Heart left ventricle (tissue), 16 donors: ENCODE measurements at regions not wholly inside any gene's neighbourhood (a gene's known extent, or its start where the extent isn't known, plus 50 kb on each side); places are given as distances from the start of the nearest gene placed in this dataset.
A peak's percentile ranks its signal among the peaks of the same experiment; 100 is the strongest.

Experiments used
- ATAC-seq, 4 donors: fragments of 200-7000 bp; cut with Tn5 transposase; one replicate each; pipeline ENCODE4 v1.9.1; 2020 to 2022; ENCODE audit warnings: moderate library complexity in 4 of 4, mild to moderate bottlenecking in 3 of 4, moderate number of reproducible peaks in 1 of 4
- DNase-seq, 5 donors: peaks; one replicate each; pipeline ENCODE4 v3.0.0-alpha.2; 2020
- H3K27ac ChIP-seq, 12 donors: fragments of 200-600 bp; sonication (generic) in 4 of 12; one replicate each; pipeline versions ENCODE4 v1.5.0 to v1.8.0; 2016 to 2022; ENCODE audit warnings: mild to moderate bottlenecking in 2 of 12
- H3K27me3 ChIP-seq, 9 donors: fragments of 200-600 bp; sonication (generic) in 2 of 9; one replicate each; pipeline versions ENCODE4 v1.5.1 to v1.8.0; 2016 to 2022; ENCODE audit warnings: mild to moderate bottlenecking in 3 of 9
- H3K36me3 ChIP-seq, 9 donors: fragments of 200-600 bp; sonication (generic) in 2 of 9; one replicate each; pipeline versions ENCODE4 v1.5.0 to v1.8.0; 2018 to 2022; ENCODE audit warnings: mild to moderate bottlenecking in 2 of 9
- H3K4me1 ChIP-seq, 12 donors: fragments of 200-600 bp; sonication (generic) in 4 of 12; one replicate each; pipeline versions ENCODE4 v1.5.0 to v1.8.0; 2016 to 2022; ENCODE audit warnings: mild to moderate bottlenecking in 3 of 12
- H3K4me3 ChIP-seq, 12 donors: fragments of 200-600 bp; sonication (generic) in 4 of 12; one replicate each; pipeline versions ENCODE4 v1.5.0 to v1.8.0; 2017 to 2022; ENCODE audit warnings: mild to moderate bottlenecking in 9 of 12, moderate library complexity in 4 of 12
- H3K9me3 ChIP-seq, 12 donors: fragments of 200-600 bp; sonication (generic) in 4 of 12; one replicate each; pipeline versions ENCODE4 v1.5.0 to v1.8.0; 2016 to 2022; ENCODE audit warnings: mild to moderate bottlenecking in 1 of 12
- POLR2A ChIP-seq, 2 donors: fragments of 450-650 bp; IDR thresholded peaks; one replicate each; pipeline ENCODE4 v1.6.1; 2017; ENCODE audit warnings: antibody characterized with exemption in 2 of 2, mild to moderate bottlenecking in 2 of 2, moderate library complexity in 2 of 2
- WGBS, 4 donors: extraction: QIAGEN DNeasy Blood & Tissue Kit in 2 of 4; methylation state at CpG; one replicate each; pipeline versions ENCODE4 v1.1.5 to v1.1.7; 2013 to 2018; 5-methylcytosine and 5-hydroxymethylcytosine counted together
- intact Hi-C, 10 donors: fragments of 100-400 bp; cut with DNase I; formaldehyde crosslinking; loops; one replicate each; pipeline versions ENCODE4 v1.11.1 to v1.14.2; 2022
- TF ChIP-seq, protein P1 (sequence below), 12 donors: fragments of 200-600 bp; sonication (generic) in 4 of 12; IDR thresholded peaks; one replicate each; pipeline versions ENCODE4 v1.5.0 to v1.8.0; 2018 to 2022; ENCODE audit warnings: antibody characterized with exemption in 12 of 12, mild to moderate bottlenecking in 5 of 12
- donor health status: ischemic (EF 13 %, LVEDD 7.1; RV severe dilation, severe dysfunction).
- donor health status: healthy with polysubstance abuse.
- donor health status: DM: no; HTN: yes; CAD: no.
- donor health status: DM: no; HTN: no; CAD: no.
- donor health status: ischemic (EF 25% LVEDD 6.9; RV normal size, moderate dysfunction).
- donor health status: ischemic (EF 25% LVEDD 5.7; RV mildly dilated, moderate dysfunction).
- donor health status: healthy.
- donor health status: DM: yes; HTN: yes; CAD: no.
- donor health status: ischemic (EF 35%, LVEDD 5.7; RV mildly dilated, moderate dysfunction).
- donor health status: nonischemic (EF 11% LVEDD 7.7; RV severe dilation, severe dysfunction).
- donor health status: DM: yes; HTN: yes; CAD: no.
- donor health status: PGD.
- donor health status: ischemic (EF 29% LVEDD 5.4; RV normal size, mild dysfunction).
- donor health status: nonischemic (EF 23%, LVEDD 6.1; RV moderate dilation, normal function).

DNA sequence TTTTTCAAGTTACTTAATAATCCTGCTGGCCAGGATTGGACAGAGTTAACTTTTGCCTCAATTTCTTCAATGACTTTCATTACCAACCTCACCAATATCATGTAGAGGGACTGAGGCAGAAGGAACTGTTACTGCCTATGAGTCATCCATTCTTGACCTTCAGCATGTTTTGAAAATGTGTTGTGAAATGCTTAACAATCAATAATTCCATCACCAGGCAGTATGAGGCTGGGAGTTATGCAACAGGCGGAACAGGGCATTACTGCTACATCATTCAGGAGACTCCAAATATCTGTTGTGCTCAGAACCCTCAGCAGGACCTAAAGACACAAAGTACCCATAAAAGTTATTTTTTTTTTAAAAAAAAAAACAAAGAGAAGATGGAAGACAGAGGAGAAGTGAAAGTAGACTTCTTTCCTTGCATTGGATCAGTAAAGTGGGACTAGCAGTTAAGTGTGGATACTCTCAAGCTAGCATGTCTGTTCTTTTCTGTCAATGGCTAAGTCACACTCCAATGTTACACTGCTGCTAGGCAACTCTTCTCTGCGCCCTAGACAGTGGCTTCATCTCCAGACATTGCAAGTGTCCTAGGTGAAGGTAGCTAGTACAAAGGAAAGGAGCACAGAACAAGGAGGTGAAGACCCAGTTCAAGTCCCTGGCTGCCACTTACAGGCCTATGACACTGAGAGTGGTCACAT lies 184.9 kb upstream of the LPP start:
- intact Hi-C loops = loop anchor here in 1 of 10 donors (5.0 kb wide), 1 partner anchor 222 kb away; the partner anchor contains the start of gene BCL6
- H3K36me3 ChIP-seq = no peaks in the 10 kb centered on the region
- DNase-seq = no peak

DNA sequence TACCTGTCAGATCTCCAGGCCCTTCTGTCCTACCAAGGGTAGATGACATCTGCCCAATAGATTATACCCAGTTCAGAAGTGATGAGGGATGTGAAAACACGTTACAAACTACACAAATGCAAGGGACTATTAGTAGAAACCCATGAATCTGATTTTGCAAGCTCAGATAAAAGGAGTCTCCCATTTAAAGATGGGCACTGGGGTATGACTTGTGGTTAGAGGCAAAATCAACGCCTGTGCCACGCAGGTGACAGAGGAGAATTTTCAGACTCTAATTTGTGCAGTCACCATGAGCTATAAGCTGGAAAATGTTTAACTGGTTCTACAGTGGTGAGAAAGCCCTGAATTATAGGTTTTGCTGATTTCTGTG lies 184.4 kb upstream of the LPP start:
- ATAC-seq (no peak), DNase-seq (no peak)
- no peak for TF ChIP-seq POLR2A (IDR thresholded peaks at IDR 0.05)
- TF ChIP-seq, protein P1, sequence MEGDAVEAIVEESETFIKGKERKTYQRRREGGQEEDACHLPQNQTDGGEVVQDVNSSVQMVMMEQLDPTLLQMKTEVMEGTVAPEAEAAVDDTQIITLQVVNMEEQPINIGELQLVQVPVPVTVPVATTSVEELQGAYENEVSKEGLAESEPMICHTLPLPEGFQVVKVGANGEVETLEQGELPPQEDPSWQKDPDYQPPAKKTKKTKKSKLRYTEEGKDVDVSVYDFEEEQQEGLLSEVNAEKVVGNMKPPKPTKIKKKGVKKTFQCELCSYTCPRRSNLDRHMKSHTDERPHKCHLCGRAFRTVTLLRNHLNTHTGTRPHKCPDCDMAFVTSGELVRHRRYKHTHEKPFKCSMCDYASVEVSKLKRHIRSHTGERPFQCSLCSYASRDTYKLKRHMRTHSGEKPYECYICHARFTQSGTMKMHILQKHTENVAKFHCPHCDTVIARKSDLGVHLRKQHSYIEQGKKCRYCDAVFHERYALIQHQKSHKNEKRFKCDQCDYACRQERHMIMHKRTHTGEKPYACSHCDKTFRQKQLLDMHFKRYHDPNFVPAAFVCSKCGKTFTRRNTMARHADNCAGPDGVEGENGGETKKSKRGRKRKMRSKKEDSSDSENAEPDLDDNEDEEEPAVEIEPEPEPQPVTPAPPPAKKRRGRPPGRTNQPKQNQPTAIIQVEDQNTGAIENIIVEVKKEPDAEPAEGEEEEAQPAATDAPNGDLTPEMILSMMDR (IDR thresholded peaks at IDR 0.05) = no peak
- Histone ChIP-seq H3K27ac (no peak overlapping the region), H3K36me3 (no peaks in the 10 kb centered on the region), H3K4me3 (no peak overlapping the region), H3K9me3 (no peaks in the 10 kb centered on the region), H3K27me3 (no peaks in the 10 kb centered on the region), H3K4me1 (peaks cover 0 to 30% (median 5%) of the 10 kb centered on the region in 12 donors)
- intact Hi-C loops = loop anchor here in 1 of 10 donors (5.0 kb wide), 1 partner anchor 222 kb away; the partner anchor contains the start of gene BCL6
- WGBS, 4 donors = 87 to 95% (median 88%) methylated on average over 3 of the region's 3 CpGs

More for the DNA sequence above, 184.9 kb upstream of the LPP start:
- 82 to 93% (median 89%) methylated on average over 2 of the region's 2 CpGs for WGBS, 4 donors
- Histone ChIP-seq H3K4me1 (peaks cover 0 to 33% (median 5%) of the 10 kb centered on the region in 12 donors), H3K27me3 (no peaks in the 10 kb centered on the region), H3K4me3 (no peak overlapping the region), H3K27ac (no peak overlapping the region), H3K9me3 (no peaks in the 10 kb centered on the region)
- TF ChIP-seq, protein P1 (IDR thresholded peaks at IDR 0.05) = no peak
- no peak for TF ChIP-seq POLR2A (IDR thresholded peaks at IDR 0.05)
- ATAC-seq = peak in 3 of 4 donors; percentile 11 to 28 (median 27)

DNA sequence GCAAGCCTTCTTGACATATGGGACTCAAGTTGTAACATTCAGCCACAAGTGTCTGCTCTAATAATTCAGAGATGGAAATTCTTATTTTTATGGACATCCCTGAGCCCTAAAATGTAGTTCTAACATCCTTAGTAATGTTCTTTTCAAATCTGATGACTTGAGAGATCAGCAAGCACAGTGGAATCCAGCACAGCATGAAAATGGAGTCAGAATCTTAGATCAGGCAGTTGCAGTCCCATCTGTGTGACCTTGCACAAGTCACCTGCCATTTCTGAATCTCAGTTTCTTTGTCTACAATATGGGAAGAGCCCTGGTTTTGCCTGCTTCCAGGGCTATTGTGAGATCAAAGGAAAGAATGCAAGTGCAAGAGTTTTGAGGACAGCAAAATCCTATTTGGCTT lies 183.9 kb upstream of the LPP start:
- TF ChIP-seq, protein P1 (IDR thresholded peaks at IDR 0.05) = no peak
- Histone ChIP-seq H3K36me3 (no peaks in the 10 kb centered on the region), H3K27ac (no peak overlapping the region), H3K4me1 (peaks cover 0 to 36% (median 5%) of the 10 kb centered on the region in 12 donors), H3K9me3 (no peaks in the 10 kb centered on the region), H3K4me3 (no peak overlapping the region), H3K27me3 (no peaks in the 10 kb centered on the region)
- ATAC-seq (no peak), DNase-seq (no peak)
- intact Hi-C loops = loop anchor here in 1 of 10 donors (10.0 kb wide), 1 partner anchor 285 kb away; no protein-coding TSS in a partner anchor

DNA sequence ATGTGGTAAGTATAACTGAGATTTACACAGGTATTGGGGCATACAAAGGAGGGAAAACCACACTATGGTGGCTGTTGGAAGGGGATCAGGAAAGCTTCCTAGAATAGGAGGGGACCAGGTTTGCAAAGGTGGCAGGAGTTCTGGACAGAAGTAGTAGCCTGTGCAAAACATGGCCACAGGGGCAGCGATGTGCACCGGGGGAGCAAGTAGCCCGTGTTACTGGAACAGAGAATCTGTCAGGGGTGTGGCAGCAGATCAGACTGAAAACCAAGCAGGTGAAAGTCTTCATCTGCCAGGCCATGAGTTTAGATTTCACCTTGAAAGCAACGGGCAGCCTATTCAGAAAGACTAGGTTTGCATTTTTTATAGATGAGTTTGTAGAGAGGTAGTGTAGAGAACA lies 182.3 kb upstream of the LPP start:
- 71 to 85% (median 79%) methylated on average over 4 of the region's 4 CpGs for WGBS, 4 donors
- ATAC-seq (no peak), DNase-seq (no peak)
- Histone ChIP-seq H3K4me1 (peaks cover 0 to 41% (median 6%) of the 10 kb centered on the region in 12 donors), H3K27me3 (no peaks in the 10 kb centered on the region), H3K36me3 (no peaks in the 10 kb centered on the region), H3K9me3 (no peaks in the 10 kb centered on the region), H3K27ac (no peak overlapping the region), H3K4me3 (no peak overlapping the region)
- intact Hi-C loops = loop anchor here in 1 of 10 donors (10.0 kb wide), 1 partner anchor 283 kb away; no protein-coding TSS in a partner anchor
- TF ChIP-seq, protein P1 (IDR thresholded peaks at IDR 0.05) = no peak
- no peak for TF ChIP-seq POLR2A (IDR thresholded peaks at IDR 0.05)
